Suppressor macrophage treated with lipopolysaccharide for 1 hour (primary cell): ENCODE measurements at regions not wholly inside any gene's neighbourhood (a gene's known extent, or its start where the extent isn't known, plus 50 kb on each side); places are given as distances from the start of the nearest gene placed in this dataset.
"Not testable (repeated sequence)": the region's sequence is repeated elsewhere in the genome, so short reads cannot be mapped to it uniquely, and the experiment has no call there.

Experiments
- DNase-seq, 3 donors: peaks; one replicate each; pipeline ENCODE4 v3.0.0-alpha.2; 2020 to 2022

GRCh38 chr7:119643558-119643957 is 629.4 kb upstream of the KCND2 start:
- no peak for DNase-seq

- peak in 1 of 3 donors; percentile 6 for DNase-seq
Observed at GRCh38 chr7:119647286-119647685, 625.7 kb upstream of the KCND2 start.

GRCh38 chr7:119648752-119649151 is 624.2 kb upstream of the KCND2 start:
- DNase-seq, result not testable (repeated sequence)

DNA sequence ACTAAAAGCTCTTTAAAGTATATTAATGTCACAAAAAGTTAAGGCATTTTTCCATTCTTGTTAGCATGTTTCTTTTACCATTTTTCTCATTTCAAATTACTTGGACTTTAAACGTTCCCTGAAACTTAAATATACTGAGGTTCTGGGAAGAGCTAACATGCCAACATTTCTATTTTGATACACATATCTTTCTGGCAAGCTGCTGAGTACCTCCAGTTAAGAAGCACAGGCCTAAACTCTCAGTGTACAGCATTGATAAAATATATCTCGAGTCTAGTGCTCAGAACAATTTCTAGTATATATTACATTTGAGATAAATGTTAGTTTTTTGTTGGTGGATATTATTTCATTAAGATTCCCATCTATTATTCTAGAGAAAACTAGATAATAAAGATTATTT is 612.9 kb upstream of the KCND2 start:
- no peak for DNase-seq

DNA sequence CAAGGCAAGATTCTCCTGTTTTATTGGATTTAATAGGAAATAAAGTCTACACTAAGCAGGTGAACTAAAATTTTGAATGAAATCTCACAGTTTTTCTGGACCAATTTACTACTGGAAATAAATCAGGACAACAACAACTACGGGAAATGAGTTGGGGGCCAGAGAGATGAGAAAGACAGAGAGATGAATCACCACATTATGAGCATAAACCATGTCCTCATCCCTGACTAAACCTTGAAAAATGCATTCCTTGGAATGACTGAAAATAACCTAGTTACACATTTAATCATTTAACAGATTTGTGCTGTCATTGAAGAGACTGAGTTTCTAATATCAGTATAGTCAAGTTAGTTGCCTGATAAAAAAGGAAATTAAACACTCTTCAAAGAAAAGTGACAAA is 608.4 kb upstream of the KCND2 start:
- no peak for DNase-seq

DNA sequence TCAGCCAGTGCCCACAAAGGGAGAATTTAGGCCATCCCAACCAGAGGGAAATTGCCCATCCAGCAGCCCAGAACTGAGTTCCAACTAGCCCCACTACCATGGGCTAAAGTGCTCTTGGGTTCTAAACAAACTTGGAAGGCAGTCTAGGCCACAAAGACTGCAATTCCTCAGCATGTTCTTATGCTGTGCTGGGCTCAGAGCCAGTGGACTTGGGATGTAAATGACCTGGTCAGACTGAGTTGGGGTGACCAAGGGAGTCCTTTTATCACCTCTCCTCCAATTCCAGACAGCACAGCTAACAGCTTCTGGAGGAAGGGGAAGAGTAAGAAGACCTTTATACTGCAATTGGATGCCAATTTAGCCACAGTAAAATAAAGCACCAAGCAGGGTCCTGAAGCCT is 607.2 kb upstream of the KCND2 start:
- DNase-seq, result no peak

DNA sequence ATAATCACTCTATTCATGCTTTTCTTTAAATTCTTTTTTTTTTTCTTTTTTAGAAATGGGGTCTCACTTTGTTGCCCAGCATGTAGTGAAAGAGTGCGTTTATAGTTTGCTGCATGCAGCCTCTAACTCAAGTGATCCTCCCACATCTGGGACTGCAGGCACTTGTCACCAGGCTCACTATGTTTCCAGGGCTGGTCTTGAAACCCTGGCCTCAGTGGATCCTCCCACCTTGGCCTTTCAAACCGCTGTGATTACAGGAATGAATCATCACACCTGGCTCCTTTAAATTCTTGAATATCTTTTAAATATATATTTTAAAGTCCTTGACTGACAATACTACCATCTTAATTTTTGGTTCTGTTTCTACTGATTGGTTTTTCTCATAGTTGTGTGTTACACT is 591.6 kb upstream of the KCND2 start:
- no peak for DNase-seq

- no peak for DNase-seq
Observed at GRCh38 chr7:119684763-119685162, 588.2 kb upstream of the KCND2 start.

GRCh38 chr7:119685906-119686305 is 587.1 kb upstream of the KCND2 start:
- DNase-seq, result no peak

- DNase-seq, result no peak
Observed at GRCh38 chr7:119688831-119689230, 584.1 kb upstream of the KCND2 start.

DNA sequence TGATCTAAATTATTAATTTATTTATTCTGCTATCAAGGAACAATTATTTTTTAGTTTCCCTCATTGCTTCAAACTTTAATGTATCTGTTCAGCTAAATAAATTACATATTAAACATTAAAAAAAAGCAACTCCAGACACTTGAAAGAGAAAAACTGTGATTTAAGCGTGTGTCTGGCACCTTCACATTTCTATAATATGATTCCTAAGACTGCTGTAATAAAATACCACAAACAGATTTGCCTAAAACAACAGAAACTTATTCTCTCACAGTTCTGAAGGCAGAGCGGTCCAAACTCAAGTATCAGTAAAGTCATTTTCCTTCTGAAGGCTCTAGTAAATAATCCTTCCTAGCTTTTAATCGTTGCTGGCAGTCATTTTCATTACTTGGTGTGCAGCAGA is 580.4 kb upstream of the KCND2 start:
- no peak for DNase-seq

- no peak for DNase-seq
Observed at GRCh38 chr7:119694506-119694905, 578.5 kb upstream of the KCND2 start.

DNA sequence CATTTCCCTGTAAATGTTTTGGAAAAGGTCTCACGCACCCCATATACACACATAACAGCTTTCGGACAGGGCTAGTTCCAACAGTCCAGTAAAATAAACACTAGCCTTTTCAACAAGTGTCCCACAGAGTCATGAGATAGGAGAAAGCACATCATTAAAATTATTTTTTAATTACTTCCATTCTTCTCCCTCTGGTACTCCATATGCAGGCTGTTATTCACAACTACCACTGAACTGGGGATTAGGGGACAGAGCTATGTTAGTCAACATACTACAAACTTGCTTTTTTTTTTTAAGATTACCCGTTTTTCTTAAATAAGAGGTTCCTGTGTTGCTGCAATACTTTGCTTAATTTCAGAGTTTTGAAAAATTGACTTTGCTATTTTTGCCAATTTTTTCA is 576.6 kb upstream of the KCND2 start:
- no peak for DNase-seq

- no peak for DNase-seq
Observed at GRCh38 chr7:119703895-119704294, 569.1 kb upstream of the KCND2 start.

DNA sequence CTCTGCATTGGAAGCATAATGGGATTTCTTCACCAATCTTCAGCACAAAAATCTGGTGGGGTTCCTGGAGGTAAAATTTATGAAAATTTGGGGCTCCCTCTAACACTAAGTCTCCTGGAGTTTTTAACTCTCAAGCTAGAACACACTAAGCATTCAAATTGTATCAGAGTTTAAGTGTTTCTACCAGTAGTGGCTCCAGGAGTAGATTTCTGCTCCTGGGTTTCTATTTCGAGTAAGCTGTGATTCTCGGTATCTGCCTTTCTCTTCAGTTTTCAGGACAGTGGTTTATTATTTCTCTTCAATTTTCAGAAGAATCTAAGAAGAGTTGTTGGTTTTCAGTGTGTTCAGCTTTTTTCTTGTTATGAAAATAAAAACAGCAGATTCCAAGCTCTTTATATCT is 566.4 kb upstream of the KCND2 start:
- no peak for DNase-seq

GRCh38 chr7:119708891-119709290 is 564.1 kb upstream of the KCND2 start:
- DNase-seq, result no peak

DNA sequence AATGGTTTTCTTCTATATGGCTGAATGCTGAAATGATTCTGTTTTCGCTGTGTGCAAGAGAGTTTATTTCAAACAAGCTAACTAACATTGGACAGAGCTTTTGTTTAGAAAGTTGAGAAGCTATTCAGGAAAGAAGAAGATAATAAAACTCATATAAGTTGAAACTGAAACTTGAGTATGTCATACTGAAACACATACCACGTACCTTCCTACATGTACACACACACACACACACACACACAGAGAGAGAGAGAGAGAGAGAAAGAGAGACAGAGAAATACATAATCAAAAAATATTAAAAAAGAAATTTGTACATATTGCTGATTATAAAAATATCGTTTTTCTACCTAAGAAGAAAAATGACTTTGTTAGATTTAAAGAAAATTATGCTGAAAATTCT is 561.9 kb upstream of the KCND2 start:
- no peak for DNase-seq

GRCh38 chr7:119712886-119713462 is 560.0 kb upstream of the KCND2 start:
- no peak for DNase-seq

GRCh38 chr7:119713606-119714005 is 559.4 kb upstream of the KCND2 start:
- DNase-seq, result no peak

- DNase-seq, result no peak
Observed at GRCh38 chr7:119720541-119720940, 552.4 kb upstream of the KCND2 start.

- DNase-seq, result no peak
Observed at GRCh38 chr7:119724041-119724792, 548.8 kb upstream of the KCND2 start.

GRCh38 chr7:119733127-119733879 is 539.7 kb upstream of the KCND2 start:
- DNase-seq, result no peak

DNA sequence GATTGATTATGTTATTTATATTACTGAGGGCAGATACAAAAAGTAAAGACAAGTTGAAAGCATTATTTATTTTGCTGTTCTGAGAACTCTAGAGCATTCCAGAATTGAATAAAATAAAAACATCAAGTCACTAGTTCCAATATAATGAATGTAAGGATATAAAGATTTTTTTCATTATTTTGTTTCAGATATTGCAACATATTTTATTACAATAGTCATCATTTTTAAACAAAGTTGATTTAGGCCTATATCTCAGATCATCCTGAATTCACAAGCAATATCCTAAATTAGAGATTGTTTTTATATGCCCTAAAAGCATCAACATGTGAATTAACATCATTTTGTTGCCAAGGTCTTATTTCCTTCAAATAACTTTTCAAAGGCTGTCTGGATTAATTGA is 535.6 kb upstream of the KCND2 start:
- DNase-seq, result no peak

GRCh38 chr7:119745280-119745679 is 527.7 kb upstream of the KCND2 start:
- not testable (repeated sequence) for DNase-seq
